HG02840 (cell line): ENCODE measurements at regions not wholly inside any gene's neighbourhood (a gene's known extent, or its start where the extent isn't known, plus 50 kb on each side); places are given as distances from the start of the nearest gene placed in this dataset.
"Not testable (repeated sequence)": the region's sequence is repeated elsewhere in the genome, so short reads cannot be mapped to it uniquely, and the experiment has no call there.

Source experiments
- ATAC-seq: cut with Tn5 transposase; IDR thresholded peaks from one replicate; pipeline ENCODE4 v1.9.1; 2021; ENCODE audit warnings: mild to moderate bottlenecking, moderate library complexity, moderate number of reproducible peaks; ENCODE audit not compliant: unreplicated experiment, low FRiP score

DNA sequence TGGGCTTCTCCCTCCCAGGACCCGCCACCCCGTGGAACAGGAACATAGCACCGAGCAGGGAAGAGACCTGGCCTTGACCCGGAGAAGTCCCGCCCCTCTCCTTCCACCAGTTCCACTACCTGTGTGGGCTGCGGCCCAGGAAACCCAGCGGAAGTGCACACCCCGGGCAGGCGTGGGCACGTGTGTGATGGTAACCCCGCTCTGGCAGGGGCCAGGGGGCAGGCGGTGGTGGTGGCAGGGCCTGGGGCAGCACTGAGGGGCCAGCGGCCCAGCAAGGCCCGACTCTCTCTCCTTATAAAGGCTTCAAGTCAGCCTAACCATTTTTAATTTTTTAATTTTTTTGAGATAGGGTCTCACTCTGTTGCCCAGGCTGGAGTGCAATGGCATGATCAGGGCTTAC lies 129.0 kb upstream of the FAM98A start:
- no peak for ATAC-seq

DNA sequence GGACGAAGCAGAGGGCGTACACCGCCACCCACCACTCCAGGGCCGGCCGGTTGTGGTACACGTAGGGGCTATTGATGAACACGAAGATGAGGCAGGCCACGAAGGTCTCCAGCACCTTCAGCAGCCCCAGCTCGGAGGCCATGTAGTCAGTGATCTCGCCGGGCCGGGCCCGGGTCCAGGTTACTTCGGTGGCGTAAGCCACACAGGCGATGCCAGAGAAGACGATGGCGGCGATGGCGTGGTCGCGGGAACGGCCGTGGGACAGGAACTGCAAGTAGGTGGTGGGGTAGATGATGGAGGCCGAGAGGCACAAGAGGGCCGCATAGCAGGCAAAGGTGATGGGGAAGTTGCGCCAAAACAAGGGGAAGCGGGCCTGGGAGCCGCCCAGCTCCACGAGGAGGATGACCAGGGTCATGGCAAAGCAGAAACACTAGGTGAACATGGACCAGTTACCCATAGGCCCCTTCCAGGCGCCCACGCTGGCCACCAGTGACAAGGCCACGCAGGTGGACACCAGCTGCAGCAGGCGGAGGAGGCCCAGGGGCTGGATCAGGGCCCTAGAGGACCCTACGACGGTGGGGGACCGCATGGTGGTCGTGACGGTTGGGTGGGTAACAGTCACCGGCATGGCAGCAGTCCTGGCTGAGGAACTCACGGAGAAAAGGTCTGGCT lies 128.4 kb upstream of the FAM98A start:
- no peak for ATAC-seq

DNA sequence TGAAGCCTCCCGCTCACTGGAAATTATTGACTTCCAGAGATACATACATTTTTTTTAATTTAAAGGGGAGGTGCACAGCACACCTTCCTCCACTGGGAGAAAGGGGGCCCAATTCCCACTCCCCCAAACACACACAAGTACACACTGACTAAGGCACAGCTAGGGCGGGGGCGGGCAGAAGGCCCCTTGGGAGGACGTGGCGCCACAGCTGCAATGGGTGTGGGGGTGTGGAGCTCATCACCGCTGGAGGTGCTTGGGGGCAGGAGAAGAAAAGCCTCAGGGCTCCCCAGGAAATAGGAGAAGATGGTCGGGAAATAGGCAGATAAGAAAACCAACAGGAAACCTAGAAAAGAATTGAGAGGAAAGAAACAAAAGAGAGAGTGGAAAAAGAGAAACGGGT lies 127.3 kb upstream of the FAM98A start:
- ATAC-seq: no peak

DNA sequence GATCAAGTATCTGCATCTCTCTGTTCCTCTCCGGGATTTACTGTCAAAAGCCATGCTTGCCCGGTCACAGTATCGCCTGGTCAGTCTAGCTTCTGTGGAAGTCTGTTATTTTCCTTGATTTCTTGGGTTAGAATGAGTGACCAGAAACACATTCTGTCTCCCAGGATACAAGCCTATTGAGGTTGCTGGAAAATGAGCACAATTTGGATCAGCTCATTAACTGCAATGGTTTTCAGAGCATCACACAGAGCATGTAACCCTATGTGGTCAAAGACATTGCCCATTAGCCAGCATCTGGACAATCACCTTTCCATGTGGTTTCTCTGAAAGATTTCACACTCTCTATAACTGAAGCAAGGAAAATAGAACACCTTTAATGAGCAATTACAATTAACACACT lies 124.2 kb upstream of the FAM98A start:
- no peak for ATAC-seq

DNA sequence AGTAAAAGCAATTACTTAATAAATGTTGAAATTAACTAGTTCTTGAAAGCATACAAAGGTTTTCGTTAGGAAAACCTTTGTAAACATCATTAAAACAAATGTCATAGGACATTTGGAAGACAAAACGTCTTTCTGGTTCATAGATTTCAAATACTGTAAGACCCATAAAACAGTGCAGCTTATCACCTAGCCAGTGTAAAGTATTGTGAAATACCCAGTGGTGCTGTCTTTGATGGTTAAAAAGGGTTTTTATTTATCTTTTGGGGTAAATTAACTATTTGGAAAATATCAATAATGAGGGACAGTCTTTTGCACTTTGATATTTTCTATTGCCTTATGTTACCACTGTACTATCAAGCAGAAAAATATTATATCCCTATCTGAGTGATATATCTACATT lies 120.0 kb upstream of the FAM98A start:
- no peak for ATAC-seq

DNA sequence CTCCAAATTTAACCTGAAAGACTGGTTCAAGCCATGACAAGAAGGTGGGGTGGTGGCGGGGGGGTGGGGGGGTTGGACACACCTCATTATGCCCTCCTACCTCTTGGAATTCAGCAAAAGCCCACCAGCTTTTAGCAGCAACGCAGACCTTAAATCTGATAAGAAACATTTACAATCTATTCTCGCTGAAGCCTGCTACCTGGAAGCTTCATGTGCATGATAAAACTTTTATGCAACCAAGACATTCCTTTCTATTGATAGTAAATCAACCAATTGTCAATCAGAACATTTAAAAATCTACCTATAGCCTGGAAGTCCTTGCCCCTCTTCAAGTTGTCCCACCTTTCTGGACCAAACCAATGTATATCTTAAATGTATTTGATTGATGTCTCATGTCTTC lies 113.6 kb upstream of the FAM98A start:
- no peak for ATAC-seq

DNA sequence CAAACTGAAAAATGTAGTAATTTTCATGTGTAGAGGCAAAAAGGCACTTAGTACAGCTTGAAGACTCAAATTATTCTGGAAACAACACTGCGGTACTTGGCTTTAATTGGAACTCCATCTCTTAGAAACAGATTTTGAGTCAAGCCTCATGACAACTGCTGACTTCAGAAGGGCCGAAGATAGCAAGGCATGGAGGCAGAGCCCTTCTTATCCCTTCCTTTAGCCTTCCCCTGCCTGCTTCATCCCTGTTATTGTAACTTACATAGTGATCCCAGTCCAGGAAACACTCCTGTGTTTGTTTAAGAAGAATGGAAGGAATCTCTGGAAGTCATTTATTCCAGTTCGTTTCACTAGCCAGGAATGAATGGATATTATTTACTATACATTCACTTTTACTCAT lies 110.9 kb upstream of the FAM98A start:
- ATAC-seq: no peak

DNA sequence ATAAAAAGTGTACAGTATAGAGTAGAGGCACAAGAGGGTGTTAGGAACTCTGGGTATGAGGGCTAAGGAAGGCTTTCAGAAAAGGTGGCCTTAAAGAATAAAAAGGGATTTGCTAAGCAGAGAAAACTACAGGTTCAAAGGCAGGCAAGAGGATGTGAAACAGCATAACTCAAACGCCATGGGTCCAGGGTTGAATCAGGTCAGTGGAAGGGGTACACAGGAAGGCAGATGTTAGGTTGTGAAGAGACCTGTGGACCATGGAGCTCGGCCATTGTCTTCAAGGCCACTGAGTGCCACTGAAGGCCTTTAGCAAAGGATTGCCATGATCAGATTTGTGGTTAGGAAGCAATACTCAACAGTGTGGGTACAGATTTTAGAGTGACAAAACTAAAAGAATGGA lies 108.2 kb upstream of the FAM98A start:
- ATAC-seq: no peak

DNA sequence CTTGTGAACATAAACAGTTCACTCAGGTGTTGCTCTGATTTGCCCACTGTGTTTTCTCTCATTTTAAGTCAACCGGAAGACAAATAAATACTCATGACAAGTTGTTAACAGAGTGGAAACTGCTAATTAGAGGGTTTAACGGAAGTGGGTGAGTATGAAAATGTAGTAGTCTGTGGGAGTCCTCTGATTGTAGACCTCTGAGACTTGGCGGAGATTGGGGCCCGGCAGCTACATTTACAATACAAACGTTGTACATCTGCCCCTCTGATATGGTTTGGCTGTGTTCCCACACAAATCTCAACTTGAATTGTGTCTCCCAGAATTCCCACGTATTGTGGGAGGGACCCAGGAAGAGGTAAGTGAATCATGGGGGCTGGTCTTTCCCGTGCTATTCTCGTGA lies 107.3 kb upstream of the FAM98A start:
- ATAC-seq: no peak

DNA sequence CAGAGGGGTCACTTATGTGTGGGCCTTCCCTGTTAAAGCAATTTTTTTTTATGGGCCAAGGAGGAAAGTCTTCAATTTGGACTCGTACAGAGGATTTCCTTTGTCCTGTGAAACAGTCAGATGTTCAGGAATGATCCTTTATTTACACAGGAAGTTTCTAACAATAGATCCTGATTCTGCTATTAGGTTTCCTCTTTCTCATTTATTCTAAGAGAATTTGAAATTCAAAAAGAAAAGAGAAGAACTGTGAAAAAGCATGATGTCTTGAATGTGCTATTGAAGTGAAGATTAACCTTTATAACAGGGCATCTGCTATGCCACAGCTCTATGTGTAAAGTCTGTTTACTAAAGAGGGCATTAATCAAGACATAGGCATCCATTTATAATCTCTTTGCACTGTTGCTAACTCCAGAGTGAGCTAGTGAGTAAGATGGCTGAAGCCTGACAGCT lies 105.3 kb upstream of the FAM98A start:
- ATAC-seq: no peak

DNA sequence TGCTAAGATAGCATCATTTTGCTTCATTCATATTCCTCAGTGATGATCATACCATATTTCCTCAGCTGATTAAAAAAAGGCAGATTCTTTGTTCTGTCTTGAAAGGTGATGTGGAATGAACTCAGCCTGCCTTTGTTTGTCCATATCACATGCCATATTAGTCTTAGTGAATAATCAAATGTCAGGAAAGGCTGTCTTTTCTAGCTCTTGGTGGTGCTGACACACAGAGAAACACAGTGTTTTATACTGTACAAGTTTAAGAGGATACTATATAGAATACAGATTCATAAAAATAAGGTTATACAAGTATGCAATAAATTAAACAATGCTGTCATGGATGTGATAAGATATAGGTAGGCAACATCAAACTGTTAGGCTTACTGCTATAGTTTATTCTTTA lies 97.1 kb upstream of the FAM98A start:
- ATAC-seq: no peak

DNA sequence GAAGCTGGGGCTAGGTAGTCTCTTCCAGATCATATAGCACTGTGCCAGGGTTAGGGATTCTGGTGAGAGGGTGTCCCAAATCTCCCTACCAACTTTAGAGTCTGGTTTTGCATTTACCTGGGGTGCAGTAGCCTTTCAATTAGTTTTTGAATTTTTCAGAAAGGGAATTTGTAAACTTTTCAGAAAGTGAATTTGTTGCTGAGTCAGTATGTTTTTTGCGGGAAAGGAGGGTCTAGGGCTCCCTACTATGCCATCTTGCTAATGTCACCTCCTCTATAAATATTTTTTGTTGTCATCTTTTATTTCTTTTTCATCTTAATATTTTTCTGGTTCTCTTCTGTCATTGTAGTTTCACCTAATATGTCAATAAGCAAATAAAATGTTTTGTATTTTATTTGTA lies 95.8 kb upstream of the FAM98A start:
- ATAC-seq: no peak

DNA sequence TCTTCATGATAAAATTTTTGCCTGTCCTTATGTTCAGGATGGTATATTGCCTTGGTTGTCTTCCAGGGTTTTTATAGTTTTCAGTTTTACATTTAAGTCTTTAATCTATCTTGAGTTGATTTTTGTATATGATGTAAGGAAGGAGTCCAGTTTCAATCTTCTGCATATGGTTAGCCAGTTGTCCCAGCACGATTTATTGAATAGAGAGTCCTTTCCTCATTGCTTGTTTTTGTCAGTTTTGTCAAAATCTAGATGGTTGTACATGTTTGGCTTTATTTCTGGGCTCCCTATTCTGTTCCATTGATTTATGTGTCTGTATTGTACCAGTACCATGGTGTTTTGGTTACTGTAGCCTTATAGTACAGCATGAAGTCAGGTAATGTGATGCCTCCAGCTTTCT lies 91.6 kb upstream of the FAM98A start:
- not testable (repeated sequence) for ATAC-seq

DNA sequence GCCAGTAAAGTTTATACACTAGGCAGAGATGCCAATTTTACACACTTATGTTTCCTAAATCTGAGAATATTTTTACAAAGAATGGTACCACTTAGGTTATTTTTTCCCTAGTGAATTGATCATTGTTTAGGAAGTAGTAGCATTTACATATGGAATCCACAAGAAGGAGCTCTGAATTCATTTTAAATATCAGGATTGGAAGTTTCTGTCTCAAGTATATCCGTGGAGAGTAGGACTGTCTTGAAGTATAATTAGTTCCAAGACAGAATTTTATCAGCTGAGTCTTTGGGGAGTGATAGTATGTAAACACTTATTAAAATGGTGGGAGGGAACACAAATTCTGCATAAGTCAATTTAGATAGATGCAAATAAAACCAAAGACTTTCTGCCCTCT lies 82.3 kb upstream of the FAM98A start:
- no peak for ATAC-seq

DNA sequence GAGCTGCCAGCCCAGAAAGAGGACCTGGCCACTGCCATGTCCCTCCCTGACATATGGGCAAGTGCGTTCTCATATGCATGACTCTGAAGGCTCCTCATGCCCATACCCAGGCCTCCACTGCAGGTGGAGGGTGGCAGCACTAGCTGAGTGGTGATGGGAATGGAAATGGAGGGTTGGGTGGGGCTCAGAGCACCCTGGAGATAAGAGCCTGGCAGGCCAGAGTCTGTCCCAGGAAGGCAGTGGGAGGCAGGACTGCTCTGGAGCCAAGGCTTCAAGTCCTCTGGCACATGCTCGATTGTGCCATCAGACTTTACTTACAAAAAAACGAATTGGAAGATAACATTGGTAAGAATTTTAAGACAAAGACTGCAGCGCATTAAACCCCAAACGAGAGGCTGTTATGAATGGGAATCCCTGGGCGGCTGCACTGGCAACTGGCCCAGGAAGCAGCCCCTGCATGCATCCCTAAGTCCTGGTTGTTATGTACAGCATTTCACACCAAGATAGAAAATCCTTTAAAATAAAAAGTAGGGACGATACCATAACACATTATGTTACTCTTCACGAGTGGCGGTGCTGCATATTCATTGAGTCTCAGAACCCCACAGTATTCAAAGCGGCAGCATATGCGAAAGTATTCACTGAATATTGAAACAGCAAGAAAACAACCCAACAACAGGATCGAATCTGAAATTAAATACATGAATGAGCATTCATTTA lies 81.7 kb upstream of the FAM98A start:
- ATAC-seq: no peak

DNA sequence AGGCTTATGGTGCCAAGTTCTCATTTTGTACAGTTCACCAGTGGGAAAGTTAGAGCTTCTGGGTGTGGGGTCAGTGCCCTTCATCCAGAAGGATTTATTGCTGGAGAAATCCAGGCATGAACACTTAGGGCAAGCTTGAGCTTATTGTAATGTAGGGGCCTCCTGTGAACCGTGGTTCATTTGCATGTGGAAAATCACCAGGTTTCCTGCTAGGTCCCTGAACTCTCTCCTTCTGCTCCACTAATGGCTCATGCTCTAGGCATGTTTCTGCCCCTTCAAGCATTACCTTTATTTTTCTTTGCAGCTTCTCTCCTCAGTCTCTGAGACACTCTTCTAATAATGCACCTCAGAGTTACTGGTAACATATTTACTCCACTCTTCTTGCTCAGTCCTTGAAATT lies 79.3 kb upstream of the FAM98A start:
- ATAC-seq: no peak

DNA sequence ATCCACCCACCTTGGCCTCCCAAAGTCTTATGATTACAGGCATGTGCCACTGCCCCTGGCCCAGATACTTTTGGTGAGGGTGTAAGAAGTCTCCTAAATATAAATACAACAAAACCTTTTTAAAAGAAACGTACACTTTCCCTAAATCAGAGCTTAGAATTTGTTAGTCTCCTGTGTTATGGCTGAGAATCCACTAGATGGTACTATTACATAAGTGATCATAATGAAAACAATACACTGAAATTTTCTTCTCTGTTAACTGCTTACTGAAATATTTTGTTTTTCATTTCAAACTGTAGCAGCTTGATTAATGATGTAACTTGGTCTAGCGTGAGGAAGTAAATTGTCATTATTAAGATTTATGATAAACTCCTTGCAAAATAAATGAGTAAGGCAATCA lies 74.8 kb upstream of the FAM98A start:
- ATAC-seq: no peak

DNA sequence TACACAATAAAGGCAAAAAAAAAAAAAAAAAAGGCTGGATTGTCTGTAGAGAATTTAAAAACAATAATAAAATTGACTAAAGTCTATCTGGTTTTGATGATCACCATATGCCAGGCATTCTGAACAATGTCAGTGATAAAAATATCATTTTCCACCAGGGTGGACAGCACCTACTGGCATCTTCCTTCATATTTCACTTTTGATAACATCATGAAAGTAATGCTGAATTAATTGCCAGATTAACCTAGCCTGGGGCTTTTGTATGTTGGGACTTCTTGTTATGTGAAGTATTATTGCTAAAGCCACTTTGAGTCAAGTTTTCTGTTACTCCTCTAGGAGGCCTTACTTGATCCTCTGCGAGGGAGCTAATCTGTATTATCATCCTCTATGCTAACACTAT lies 73.8 kb upstream of the FAM98A start:
- no peak for ATAC-seq

DNA sequence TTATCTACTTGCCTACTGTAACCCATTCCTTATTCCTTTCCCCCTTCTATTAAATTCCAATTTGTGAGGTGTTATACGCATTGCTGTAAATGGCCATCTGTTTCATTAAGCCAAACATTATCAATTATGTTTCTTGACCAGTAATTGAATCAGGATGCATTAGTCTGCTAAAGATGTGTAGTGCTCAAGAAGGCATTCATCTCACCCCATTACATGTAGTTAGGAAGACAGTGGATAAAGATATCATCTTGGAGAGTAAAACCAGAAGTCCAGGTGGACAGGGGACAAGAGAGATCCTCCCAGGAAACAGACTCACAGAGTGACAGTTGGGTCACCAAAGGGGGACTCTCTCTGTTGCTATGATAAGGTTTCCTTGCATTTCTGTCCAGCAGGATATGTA lies 73.3 kb upstream of the FAM98A start:
- ATAC-seq: no peak

DNA sequence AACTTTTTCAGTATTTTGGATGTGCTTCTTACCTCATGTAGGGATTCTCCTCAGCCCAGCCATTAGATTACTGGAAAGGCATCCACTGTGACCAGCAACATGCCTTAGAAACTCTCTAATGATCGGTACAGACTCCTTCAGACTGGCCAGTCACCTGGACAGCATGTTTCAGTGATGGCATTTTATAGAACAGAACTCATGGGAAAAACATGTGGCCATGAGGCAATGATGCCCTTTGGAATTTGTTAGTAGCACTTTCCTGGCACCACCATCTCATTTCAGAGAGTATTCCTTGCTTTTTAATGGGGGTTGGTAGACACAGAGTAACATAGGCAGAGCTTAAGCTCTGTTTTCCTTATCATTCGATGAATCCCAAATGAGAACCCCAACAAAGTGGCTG lies 72.1 kb upstream of the FAM98A start:
- no peak for ATAC-seq

DNA sequence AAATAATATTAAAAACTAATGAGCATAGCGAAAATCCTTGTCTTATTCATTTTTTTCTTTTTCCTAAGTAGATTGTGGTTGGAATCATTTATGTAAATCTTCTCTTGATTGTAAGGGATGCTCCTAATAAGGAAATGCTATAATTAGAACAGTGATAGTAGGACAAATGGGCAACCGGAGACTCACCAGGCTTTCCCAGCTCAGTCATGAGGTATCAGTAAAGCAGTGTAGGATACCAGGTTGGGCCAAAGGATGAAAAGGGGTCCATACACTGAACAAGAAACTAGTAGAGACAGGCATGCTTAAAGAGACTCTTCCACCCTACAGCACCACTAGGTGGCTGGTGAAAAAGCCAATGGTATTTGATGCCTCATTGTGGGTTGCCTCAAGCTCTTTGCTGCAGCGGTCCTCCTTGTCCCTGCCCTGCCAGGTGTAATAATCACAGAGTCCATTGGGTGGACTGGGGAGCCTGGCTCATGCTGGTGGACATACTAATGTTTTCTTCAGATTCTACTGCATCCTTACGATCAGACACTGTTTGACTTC lies 71.4 kb upstream of the FAM98A start:
- ATAC-seq: no peak

DNA sequence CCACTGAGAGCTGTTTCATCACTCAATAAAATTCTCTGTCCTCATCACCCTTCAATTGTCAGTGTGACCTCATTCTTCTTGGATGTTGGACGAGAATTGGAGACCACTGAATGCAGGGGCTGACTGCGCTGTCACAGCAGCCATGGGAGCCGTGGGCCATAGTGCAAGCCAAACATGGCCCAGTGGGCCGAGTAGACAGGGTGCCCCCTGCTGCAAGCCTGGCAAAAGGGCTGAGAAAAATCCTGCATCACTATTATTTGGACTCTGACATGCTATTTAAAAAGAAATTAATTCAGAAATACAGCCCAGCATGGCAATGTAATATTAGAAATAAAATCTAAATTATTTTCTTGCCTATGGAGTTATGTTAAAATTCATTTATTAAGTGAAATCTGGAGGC lies 67.8 kb upstream of the FAM98A start:
- ATAC-seq: no peak
